HG03280 (cell line): ENCODE measurements at regions not wholly inside any gene's neighbourhood (a gene's known extent, or its start where the extent isn't known, plus 50 kb on each side); places are given as distances from the start of the nearest gene placed in this dataset.

ENCODE experiments used
- ATAC-seq: cut with Tn5 transposase; IDR thresholded peaks from one replicate; pipeline ENCODE4 v1.9.1; 2021; ENCODE audit warnings: mild to moderate bottlenecking, moderate library complexity; ENCODE audit not compliant: unreplicated experiment

DNA sequence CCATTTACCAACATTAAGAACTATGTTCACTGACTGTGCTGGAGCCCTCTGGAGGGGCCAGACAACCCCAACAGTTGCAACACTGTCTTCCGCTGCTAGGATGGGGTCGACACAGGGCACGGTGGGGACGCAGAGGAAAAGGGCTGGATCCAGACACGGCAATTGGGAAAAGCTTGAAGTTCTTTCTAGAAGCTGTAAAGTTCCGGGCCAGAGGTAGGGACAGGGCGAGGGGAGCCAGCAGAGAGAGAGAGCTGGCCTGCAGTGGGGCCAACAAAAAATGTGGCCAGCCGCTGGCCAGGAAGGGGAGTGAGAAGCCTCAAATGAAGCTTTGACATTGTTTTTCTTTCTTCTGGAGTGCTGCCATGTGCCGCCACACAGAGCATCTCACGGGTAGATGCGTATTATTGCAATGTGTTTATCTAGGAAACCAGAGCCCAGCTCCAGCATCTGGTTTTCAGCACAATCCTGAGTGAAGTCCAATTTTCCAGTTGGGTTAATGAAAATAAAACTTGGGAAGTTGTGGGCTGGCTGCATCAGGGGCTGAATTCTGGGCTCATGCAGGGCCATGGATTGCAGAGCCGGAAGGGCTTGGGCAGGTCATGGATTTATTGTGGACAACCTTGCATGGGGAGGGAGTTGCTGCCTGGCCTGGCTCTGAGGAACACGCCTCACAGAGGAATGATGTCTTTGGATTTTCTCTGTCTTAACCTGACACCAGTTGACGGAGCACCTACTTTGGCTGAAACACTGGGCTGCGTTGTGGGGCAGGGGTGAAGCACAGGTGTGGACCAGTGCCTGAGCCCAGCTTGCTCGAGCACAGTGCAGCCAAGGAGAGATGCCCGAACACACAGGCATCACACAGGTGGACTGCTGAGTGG lies 67.6 kb upstream of the AMPD3 start:
- no peak for ATAC-seq

DNA sequence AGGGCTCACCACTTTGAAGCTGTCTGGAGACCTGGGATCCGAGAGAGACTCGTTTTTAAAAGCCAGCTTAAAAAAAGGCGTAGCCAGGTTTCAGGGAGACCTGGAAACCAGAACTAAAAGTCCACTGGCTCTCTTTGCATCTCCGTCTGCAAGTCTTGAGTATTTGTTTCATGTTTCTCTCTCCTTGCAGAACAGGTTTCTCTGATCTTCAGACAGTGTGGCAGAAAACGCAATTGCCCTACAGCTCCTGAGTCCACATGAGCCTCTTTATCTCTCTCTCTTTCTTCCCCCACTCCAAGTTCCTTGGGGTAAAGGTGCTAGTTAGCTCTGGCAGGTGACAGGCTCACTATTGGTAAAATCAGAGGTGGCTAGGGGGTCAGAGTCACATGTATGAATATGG lies 67.0 kb upstream of the AMPD3 start:
- ATAC-seq, result no peak

DNA sequence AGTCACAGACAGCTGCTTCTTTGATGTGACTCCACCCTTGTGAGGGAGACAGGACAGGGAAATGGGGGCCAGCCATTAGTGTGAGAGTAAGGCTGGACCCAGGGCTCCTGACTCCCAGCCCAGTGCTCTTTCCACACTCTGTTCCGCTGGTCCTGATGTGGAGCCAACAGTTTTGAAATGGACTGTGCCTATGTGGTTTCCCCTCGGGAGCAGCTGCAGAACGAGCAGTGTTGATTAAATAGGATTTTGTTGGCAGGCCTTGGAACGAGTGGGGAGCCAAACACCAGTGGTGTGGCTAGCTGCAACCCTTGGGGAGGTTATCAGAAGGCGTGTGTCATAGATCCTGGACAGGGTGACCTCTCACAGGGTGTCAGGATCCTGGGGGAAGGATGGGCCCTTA lies 66.5 kb upstream of the AMPD3 start:
- ATAC-seq, result no peak

DNA sequence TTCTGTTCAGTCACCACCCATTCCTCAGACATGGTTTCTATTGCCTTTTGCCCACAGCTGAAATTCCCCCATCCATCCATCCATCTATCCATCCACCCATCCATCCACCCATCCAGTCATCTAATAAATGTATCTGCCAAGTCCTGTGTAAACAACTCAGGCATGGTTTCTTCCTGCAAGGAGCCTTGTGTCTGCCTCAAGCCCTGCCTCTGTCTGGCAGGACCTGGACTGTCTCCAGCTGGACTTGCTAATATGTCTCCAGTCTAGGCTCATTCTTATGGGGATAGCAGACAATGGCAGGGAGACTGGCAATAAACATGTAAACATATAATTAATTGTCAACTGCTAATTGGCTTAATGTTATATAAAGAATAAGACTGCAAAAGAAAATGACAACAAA lies 64.7 kb upstream of the AMPD3 start:
- no peak for ATAC-seq

DNA sequence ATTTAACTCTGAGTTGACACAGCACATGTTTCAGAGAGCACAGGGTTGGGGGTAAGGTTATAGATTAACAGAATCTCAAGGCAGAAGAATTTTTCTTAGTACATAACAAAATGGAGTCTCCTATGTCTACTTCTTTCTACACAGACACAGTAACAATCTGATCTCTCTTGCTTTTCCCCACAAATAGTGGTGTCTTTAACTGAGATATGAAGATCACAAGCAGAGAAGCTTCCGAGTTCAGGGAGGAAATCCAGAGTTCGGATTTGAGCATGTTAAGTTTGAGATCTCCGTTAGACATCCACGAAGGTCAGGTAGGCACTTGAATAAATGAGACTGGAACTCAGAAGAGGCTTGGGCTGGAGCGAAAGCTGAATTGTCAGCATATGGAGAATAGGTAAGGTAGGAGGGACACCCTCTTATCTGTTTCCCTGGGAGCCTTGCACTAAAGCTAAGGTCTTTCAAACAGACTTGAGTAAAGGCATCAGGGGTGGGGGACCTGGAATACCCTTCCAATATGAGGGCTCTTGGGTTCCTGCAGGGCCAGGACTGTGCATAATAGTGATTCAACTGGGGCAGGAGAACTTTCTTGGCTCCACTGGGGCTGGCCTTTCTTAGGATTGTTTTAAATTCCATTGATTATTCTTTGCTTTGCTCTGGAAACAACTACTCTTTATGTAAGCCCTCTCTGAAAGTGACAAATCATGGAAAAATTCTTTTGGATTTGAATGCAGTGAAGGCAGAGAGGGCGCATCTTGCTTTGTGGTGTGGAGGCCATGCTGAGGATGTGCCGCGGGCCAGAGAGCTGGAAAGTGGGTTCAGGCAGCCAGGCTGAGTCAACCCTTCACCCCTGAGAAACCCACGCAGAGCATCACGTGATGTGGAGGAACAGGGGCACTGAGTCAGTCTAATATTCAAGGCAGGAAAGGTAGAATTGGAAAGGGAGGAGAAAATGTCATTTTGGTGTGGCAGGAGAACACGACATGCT lies 62.7 kb upstream of the AMPD3 start:
- no peak for ATAC-seq

DNA sequence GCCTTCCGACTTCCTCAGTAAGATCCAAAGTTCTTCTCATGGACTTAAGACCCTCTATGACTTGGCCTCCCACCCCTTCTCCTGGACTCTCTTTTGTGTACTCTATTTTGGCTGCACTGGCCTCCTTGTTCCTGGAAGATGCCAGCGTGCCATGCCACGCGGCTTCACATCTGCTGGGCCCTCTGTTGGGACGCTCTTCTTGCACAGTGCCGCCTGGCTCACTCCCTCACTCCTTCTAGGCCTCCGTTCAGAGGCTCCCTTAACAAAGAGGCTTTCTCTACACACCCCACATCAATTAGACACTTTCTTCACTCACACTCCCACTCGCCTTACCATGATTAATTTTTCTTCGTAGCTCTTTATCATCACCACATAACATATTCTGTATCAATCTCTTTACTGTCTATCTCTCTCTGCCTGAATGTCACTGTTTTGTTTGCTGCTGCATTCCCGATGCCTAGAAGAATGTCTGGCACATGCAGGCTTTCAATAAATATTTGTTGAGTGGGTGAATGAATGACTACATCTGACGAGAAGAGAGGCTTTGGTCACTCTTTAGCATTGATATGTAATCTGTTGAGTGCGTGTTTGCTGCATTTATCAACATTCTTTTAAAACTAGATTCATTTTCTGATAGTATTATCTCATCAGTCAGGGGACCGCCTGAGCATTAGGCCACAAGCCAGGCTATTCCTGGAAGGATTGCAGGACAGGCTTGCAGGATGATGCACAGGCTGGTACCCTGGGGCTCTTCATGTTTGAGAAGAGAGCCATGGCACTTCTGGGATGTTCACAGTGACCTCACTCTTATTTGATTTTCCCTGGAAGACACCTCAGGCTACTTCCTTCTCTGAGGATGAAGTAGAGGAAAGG lies 60.6 kb upstream of the AMPD3 start:
- ATAC-seq, result no peak

DNA sequence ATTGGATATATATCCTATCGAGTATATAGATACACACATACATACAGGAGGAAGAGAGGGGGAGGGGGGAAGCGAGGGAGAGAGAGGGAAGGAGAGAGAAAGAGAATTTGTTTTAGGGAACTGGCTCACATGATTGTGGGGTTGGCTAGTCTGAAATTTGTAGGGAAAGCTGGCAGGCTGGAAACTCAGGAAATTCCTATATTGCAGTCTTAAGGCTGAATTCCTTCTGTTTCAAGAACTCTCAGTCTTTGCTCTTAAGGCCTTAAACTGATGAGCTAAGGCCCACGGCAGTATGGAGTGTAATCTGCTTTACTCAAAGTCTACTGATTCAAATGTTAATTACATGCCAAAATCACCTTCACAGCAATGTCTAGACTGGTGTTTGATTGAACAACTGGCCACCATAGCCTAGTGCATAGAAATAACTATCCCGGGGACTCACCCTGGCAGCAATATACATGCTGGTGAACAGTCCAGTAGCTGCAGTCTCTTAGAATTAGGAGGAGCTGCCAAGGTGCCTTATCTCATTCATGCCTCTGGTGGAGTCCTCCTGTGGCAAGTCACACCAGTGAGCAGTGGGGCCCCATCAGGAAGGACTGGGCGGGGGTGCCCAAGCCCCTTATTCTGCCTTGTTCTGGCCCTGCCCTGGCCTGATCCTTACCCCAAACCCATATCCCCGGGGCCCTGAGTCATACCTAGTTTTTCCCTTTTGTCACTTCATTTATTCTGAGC lies 59.7 kb upstream of the AMPD3 start:
- ATAC-seq, result no peak

DNA sequence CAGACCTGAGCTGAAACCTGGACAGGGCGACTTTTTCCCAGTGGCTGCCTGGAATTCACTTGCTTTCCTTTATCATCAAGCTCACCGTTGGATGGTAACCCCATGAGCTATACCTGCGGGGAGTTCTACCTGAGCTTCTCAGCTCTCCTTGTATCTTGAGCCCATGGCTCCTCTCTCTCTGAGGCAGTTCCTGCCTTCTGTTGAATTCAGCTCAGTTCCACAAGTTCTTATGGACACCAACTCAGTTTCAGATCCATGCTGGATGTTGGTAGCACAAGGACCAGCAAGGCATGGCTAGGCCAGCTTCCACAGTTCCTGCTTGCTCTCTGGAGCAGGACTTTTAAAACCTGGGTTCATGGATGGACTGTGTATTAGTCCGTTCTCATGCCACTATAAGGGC lies 58.3 kb upstream of the AMPD3 start:
- no peak for ATAC-seq

DNA sequence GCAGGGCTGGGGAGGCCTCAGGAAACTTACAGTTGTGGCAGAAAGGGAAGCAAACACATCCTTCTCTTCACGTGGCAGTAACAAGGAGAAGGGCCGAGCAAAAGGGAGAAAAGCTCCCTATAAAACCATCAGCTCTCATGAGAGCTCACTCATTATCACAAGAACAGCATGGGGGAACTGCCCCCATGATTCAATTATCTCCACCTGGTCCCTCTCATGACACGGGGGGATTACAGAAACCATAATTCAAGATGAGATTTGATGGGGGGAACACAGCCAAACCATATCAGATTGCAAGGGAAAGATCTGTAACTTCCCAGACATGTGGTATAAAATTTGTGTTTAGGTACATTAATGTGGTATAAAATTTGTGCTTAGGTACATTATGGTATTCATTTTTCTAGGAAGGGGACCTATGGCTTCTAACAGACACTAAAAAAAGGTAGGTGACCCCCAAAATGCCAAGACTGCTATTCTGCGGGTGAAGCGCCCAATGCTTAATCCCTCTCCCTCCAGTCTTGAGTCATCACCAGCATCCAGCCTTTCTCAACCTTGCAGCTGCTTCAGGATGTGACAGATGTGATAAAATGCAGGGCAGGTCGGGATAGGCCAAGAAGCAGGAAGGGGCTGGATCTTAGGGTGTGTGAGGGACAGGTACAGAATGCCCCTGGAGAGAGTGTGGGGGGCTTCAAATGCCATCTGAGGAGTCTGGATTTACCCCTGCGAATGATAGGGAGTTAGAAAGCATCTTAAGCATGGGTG lies 57.7 kb upstream of the AMPD3 start:
- no peak for ATAC-seq

DNA sequence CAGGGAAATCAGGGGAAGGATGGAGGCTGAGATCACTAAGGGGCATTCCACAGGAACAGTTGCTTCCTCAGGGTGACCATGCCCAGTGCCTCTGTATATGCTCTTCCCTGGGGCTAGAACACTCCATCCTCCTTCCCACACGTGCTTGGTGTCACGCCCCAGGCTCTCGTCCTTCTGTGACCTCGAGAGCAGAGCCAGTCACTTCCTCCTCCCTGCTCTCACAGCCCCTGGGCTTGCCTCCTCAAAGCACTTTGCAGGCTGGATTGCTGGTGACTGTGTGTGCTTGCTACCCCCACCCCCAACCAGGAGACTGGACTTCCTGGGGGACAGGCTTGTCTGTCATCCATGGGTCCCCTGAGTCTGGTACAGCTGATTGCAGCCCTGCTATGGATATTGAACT lies 56.5 kb upstream of the AMPD3 start:
- no peak for ATAC-seq

DNA sequence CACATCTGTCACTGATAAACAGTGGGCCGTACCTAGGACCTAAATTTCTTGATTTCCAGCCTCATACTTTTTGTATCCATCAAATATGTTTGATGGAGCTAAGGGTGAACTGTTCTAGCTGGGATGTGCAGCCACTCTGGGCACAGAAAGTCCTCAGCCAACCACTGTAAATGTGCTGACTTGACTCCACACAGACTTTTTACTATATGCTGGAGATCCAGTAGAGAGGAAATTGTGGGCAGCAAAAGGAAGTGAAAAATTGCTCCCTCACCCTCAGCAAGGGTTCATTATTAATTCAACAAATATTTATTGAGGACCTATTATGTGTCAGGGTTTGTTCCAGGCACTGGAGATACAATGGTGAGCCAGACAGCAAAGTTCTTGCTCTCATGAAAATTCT lies 54.2 kb upstream of the AMPD3 start:
- no peak for ATAC-seq

DNA sequence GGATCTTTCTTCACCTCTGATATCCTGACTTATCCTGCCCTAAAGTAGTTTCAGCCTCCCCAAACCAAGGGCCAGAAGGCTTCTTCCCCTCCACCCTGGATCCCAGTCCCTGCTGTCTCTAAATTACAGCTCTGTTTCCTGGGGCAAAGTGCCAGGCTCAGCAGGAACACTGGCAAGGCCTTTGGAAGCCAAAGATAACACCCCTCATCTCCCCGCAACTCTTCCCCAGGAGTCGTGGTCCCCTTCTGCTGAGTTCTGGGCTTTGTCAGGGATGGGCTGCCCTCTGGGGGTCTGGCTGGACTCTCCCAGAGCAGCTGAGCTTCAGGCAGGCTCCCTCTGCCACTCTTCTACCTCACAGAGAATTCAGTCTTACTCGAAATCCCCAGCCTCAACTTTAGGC lies 53.8 kb upstream of the AMPD3 start:
- no peak for ATAC-seq

DNA sequence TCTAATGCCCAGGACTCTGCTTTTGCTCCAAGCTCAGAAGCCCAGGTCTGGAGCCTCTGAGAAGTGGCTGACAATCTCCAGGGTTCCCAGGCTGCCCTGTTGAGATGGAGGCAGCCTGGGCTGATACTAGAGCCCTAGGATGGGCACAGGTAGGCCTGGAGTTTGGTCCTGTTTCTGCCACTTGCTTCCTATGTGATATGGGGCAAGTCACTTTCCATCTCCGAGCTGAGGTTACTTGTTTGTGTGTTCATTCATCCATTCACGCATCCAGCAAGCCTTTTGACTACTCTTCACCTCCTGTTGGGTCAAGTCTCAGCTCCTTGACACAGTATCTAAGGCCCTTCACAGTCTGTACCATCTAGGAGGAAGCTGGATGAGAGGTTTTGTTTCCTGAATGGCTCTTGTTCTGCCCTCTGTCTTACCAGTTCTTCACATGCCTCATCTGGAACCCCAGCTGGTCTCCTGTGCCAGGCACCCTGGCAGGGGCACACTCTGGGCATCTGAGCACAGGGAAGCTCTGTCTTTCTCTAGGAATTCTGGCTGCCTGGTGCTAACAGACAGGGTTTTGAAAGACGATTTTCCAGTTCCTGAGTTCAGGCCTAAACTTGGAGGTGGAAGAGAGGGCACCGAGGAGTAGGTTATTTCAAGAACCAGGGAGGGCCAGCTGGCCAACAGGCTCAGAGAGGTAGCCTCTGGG lies 53.2 kb upstream of the AMPD3 start:
- ATAC-seq, result no peak
